Stimulated activated CD8-positive, alpha-beta memory T cell treated with anti-CD3 and anti-CD28 coated beads, Interleukin-15, amount 100 ng/mL, for 1 hour (primary cell): ENCODE measurements at regions not wholly inside any gene's neighbourhood (a gene's known extent, or its start where the extent isn't known, plus 50 kb on each side); places are given as distances from the start of the nearest gene placed in this dataset.
"Not testable (repeated sequence)": the region's sequence is repeated elsewhere in the genome, so short reads cannot be mapped to it uniquely, and the experiment has no call there.

Experiments used
- DNase-seq: peaks from one replicate; pipeline ENCODE4 v3.0.0-alpha.2; 2020; ENCODE audit warnings: low read depth

DNA sequence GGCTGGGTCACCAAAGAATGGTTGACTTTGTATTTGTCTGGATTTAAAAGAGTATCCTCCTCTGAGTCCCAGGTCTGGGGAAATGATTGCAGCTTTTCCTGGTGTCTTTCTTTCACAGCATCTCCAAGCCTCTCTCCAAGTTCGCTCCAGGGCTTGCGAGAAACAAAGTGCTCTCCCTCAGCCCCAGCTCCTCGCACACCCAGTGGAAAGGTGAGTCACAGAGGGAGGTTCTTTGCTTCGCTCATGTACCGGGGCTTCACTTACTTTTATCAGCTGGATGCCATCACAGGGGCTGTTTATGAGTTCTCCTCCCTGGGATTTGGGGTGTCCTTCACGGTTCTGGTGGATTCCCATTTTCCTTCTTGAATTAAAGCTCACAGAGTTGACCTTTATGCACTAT, 252.2 kb upstream of the PLPP4 start:
- DNase-seq = no peak

DNA sequence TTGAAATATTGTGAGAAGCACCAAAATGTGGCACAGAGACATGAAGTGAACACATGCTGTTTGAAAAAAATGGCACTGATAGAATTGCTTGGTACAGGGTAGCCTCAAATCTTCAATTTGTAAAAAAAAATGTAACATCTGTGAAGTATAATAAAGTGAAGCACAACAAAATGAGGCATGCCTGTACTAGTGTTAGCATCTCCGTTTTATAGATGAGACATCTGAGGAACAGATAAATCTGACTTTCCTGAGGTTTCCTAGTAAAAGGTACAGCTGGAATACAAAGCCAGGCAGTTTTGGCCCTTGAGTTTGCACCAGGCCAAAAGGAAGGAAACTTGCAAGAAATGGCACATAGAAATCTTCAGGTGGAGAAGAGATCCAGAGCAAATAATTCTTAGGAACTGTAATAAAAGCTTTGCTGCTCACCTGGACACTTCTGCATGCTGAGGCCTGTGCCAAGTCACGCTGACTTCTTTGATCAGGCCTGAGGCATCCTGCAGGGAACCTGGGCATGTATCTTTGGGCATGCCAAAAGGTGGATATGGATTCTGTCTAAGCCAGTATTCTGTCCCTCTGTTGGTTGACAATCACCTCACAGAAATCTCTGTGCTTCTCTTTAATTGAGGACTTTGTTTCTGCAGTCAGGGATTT, 251.5 kb upstream of the PLPP4 start:
- no peak for DNase-seq

DNA sequence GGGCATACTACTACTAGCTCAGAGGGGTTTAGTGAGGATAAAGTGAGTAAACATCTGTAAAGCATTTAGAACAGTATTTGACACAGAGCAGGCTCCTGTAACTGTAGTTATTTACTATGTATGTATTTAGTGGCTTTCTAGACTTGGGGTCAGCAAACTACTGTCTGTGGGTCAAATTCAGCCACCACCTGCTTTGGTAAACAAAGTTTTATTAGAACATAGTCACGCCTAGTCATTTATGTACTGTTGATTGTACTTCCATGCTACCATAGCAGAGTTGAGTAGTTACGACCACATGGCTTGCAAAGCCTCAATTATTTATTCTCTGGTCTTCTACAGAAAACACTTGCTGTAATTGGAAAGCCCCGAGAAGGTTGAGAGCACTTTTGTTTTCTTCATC, 248.5 kb upstream of the PLPP4 start:
- no peak for DNase-seq

DNA sequence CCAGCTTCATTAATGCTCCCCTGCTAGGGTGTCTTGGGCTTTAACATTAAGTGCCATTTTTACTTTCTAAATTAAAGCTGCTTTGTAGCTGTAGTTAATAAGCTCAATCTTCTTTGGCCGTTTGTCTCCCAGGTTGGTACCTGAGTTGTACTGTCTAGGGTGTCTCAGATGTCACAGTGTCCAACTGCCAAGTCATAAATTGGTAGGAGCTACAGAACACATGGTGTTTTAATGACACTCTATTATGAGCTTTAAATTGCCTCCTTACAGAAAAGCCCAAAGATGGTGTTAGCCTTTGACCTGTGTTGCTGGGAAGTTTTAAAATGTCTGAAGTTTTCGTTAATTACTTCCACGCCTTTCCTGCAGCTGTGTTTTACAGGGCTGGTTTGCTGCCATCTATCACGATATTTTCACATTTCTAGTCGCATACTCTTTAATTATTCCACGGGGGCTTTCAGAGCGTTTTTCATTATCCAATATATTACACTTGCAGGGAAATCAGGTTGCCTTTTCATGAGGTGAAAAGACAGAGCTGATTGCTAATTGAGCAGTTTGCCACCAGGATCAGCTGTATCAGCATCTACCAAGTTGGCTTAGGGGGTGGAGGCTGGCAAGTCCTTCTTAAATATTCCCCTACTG, 247.8 kb upstream of the PLPP4 start:
- no peak for DNase-seq

DNA sequence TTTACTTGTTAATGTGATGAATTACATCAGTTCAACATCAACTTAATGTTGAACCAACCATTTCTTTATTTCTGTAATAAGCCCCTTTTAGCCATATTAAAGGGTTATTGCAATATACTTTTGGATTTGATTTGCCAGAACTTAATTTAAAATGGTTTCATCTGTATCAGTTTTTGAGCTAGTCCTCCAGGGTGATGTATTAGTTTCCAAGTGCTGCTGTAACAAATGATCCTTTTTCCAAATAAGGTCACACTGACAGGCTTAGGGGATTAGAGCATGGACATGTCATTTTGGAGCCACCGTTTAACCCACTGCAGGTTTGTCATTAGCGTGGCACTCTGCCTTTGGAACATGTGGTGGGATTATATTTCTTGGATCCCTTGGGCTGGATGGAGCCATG, 244.8 kb upstream of the PLPP4 start:
- DNase-seq = no peak

DNA sequence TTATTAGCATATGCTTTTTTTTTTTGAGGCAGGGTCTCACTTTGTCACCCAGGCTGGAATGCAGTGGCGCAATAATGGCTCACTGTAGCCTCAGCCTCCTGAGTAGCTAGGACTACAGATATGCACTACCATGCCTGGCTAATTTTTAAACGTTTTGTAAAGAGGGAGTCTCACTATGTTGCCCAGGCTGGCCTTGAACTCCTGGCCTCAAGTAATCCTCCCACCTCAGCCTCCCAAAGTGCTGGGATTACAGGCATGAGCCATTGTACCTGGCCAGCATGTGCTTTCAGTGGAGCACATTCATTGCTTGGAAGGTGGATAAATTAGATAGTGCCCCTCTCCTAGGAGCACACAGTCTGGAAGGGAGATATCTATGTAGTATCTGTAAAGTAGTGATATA, 243.7 kb upstream of the PLPP4 start:
- DNase-seq = not testable (repeated sequence)

DNA sequence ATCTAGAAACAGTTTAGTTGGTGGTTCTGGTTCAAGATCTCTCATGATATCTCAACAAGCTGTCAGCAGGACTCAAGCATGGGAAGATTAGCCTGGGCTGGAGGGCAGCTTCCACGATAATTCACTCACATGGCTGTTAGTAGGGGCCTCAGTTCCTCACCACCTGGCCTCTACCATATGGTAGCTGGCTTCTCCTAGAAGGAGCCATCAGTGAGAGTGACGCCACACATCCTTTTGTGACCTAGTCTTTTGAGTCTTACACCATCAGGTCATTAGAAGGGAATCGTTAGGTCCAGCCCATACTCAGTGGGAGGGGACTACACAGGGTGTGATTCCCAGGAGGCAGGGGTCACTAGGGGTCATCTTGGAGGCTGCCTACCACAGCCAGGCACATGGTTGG, 239.3 kb upstream of the PLPP4 start:
- no peak for DNase-seq

DNA sequence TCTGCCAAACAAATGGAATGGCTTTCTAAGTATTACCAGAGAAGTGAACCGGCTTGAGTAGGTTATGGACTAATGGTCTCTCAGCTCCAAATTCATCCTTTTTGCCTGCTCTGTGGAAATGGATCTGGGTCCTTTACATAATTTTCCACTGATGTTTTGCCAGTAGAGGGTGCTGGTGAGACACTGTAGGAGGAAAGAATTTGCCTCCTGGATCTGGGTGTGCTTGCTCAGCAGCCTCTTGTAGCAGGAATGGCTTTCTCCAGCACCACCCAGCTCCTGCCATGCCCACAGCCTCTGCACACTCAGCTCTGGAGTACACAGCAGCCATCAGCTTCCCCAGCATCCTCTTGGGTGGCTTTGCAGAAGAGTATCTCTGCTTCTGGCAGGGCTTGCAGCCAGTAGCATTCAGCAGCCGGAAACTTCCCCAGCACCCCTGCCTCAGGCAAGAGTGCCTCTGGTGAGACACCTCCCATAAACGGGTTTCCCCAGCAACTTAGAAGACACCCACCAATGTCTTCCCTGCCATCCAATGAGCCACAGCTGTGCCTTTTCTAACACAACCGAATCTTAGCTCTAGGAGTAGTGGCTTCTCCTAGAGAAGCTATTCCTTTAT, 235.0 kb upstream of the PLPP4 start:
- no peak for DNase-seq

DNA sequence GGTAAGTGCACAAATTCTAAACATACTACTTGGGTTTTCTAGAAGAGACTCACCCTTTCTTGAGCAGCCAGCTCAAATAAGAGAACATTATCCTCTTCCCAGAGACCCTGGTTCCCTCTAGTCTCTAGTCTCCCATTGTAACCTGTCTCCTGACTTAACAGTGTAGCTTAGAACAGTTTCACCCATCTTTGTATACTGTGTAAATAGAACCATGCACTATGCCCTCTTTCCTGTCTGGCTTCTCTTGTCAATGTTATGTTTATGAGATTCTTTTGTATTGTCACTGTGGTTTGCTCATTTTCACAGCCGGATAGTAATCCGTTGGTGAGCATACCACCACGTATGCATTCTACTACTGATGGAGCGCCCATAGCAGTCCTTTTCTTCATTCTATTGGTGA, 227.4 kb upstream of the PLPP4 start:
- no peak for DNase-seq

DNA sequence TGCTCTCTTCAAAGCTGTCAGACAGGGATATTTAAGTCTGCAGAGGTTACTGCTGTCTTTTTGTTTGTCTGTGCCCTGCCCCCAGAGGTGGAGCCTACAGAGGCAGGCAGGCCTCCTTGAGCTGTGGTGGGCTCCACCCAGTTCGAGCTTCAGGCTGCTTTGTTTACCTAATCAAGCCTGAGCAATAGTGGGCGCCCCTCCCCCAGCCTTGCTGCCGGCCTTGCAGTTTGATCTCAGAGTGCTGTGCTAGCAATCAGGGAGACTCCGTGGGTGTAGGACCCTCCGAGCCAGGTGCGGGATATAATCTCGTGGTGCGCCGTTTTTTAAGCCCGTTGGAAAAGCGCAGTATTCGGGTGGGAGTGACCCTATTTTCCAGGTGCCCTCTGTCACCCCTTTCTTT, 217.3 kb upstream of the PLPP4 start:
- DNase-seq = not testable (repeated sequence)

DNA sequence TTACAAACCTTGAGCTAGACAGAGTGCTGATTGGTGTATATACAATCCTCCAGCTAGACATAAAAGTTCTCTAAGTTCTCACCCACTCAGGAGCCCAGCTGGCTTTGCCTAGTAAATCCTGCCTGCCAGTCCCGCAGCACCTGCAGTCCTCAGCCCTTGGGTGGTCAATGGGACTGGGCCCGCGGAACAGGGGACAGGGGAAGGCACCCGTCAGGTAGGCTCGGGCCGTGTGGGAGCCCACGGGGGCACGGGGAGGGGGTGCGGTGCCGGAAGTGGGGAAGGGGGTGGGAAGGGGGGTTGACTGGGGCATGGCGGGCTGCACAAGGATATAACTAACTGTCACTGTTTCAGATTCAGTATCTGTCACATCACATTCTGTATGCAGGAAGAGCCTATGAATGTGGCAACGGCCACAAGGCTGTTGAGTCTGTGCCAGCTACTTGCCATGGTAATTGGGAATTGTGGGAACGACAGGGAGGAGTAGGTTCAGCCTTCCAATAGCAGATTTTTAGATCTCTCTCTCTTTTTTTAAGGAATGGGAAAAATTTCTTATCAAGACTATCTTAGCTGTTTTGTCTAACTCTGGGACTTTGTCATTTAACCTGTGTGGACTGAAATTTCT, 205.1 kb upstream of the PLPP4 start:
- DNase-seq = no peak

DNA sequence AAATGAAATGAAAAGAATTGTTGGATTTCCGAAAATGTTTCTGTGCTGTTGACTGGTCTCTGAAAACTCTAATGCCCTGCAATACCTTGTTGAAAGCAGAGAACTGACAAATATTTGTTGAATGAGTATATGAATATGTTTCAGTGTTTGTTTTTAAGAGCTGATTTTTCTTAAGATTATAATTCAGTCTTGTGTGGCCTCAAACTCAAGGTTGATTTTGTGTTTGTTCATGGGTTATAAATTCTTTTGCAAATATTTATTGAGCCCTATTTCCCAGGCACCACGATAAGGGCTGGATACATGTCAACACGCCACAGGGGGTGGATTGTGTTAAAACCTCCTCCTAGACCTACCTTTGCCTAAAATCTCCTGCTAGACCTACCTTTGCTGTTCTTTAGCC, 203.9 kb upstream of the PLPP4 start:
- no peak for DNase-seq

DNA sequence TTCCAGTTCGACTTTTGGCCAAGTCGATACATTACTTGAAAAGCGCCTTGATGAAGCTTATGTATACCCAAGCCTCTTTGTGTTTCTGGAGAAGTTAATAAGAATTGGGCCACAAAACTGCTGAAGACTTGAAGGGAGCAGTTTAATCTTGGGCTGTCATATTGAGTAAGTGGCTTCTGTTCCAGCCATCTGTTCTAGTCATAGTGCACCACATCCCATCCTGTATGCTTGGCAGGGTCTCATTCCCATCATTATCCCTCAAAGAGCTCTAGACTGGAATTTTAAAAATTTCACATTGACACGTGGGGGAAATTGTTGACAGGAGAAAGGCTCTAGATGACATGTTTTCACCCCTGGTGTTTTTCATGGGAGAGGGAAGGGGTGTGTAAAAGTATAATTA, 196.6 kb upstream of the PLPP4 start:
- no peak for DNase-seq

DNA sequence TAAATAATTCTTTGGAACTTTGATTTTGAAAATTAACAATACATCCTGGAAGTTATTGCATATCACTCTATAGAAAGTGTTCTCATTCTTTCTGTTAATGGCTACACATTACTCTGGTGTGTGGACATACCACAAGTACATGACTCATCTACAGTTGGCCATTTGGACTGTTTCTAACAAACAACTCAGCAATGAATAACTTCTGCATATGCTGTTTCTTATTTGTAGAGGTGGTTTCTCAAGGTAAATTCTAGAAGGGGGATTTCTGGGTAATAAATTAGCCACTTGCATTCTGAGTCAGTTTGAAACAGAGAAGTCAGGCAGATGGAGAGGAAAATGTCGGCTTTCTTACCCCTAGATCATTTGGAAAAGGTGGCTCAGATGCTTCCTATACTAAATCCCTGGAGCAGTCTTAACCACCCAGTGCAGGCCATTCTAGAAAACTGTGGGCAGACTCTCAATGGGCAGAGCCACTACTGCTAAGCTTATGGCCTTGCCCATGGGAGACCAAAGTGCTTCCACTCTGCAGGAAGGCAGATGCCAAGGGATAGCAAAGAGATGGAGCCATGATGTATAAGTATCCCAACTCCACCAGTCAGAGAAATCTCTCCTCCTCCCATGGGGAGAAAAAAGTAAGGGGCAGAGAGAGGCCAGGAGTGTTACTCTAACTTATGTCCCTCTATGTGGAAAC, 194.0 kb upstream of the PLPP4 start:
- no peak for DNase-seq

DNA sequence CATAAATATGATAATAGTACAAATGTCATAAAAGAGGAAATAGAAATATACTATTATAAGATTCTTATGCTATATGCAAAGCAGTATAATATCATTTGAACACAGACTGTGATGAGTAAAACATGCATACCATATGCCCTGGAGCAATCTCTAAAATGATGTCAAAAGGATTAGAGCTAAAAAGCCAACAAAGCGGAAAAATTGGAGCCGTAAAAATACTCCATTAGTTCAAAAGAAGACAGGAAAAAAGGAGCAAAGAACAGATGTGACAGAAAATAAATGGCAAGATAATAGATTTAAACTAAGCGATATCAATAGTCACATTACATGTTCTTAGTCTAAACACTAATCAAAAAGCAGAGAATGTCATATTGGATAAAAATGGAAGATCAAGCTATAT, 191.0 kb upstream of the PLPP4 start:
- no peak for DNase-seq

DNA sequence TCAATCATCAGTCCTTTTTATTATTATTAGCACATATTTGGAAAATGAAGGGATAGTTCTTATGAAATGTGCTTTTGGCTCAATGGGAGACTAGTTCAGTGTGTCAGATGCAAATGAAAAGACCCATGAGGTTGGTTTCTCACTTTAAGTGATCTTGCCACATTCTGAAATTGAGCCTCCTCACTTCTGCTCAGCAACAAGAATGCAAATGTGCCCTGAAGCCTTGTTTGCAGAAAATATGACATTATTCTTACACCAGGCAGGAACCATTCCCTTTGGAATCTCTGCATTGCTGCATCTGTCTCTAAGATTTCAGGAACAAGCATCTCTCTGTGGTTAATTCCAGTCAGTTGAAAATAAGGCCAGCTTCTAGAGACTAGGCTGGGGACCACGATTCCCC, 186.1 kb upstream of the PLPP4 start:
- DNase-seq = no peak

DNA sequence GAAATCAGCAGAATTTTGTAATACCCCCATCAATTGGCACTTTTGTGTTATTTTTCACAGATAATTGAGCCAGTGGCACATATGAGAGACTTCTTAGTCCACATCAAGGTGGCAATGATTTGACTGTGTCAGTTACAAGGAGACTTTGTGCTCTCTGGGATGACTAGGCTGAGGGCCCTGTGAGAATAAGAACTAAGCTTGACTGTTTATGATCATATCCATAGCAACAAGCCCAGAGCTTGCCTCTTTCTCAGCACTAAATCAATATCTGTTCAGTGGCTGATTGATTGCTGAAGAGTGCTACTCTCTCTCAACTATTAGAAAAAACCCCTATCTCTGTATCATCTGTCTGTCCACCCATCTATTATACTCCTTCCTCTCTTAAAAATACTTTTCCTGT, 185.3 kb upstream of the PLPP4 start:
- DNase-seq = no peak

DNA sequence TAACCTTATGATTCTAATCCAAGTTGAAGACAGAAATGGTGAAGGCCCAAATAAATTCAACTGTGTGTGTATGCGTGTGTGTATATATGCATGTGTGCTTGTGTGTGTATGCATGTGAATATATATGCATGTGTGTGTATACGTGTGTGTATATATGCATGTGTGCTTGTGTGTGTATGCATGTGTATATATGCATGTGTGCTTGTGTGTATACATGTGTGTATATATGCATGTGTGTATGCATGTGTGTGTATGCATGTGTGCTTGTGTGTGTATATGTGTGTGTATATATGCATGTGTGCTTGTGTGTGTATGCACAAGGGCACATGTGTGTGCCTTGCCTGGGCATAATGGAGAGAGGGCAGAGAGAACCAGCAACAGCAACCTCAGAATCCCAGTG, 184.7 kb upstream of the PLPP4 start:
- no peak for DNase-seq

DNA sequence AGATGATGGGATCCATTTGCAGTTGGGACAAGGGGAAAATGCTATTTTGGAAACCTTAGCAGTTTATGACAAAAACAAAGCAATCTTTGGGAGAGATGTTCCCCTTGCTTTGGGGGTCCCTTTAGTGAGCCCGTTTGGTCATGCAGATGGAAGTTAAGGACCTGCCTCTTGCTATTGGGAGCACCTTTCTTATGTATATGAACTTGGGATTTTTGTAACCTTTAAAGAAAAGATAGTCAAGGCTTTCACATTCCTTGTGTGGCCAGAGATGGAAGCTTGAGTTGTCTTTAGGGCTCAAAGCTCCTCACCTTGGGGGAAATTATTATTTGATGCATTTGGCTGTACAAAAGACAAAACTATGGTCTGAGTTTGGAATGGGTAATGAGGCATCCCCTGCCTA, 179.0 kb upstream of the PLPP4 start:
- no peak for DNase-seq

DNA sequence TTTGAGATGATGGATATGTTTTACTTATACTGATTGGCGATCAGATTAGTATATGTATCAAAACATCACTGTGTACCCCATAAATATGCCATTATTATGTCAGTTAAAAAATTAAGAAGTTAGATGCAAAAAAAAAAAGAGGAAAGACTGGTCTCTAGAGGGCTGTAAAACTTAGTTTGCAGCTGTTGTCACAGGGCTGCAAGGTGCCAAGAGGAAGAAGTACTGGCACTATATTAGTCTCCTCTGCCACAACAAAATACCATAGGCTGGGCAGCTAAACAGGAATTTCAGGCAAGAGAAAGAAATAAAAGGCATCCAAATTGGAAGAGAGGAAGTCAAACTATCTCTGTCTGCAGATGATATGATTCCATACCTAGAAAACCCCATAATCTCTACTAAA, 177.8 kb upstream of the PLPP4 start:
- DNase-seq = no peak

DNA sequence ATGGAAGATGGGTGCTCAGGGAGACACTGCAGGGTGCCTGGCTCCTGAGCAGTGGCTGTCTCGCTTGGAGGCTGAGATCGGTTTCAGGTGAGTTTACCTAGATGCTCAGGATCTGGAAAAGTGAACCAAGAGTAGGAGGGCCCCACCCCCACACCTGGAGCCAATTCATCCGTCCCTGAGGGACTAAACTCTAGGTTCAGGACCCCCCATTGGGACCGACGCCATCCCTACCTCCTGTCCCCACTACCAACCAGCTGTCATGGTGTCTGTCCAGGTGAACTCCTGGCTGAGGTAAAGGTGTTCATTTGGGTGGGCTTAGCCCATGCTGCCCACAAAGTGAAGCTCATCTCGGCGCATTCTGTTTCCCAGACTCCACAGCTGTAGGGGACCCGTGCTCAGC, 174.6 kb upstream of the PLPP4 start:
- no peak for DNase-seq

DNA sequence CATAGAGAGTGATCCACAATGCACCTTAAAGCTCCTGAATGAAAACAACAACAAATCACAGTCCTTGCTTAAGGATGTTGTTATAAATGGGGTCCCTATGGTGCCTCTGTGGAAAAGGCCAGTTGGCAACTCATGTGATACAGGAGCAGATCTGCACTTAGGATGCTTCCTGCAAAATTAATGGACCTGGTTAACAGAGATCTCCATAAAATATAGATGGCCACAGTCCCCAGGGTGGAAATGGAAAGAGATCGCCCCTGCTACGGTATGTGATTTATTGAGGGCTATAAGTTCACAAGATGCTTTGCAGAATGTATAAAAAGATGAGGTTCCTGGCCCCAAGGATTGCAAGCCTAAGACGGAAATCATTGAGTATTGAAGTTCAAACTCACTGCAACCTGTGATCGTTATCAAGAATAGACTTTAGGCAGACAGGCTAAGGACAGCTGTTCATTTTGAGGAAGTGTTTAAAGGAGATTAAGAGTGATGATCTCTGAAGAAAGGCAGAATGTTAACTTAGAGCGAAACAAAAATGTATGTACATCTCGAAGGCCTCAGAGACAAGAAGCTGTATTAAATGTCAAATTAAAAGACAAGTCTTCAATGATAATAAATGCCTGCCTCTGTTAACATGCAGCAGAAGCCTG, 174.1 kb upstream of the PLPP4 start:
- DNase-seq = no peak
